ENCODE measurements at regions not wholly inside any gene's neighbourhood (a gene's known extent, or its start where the extent isn't known, plus 50 kb on each side); places are given as distances from the start of the nearest gene placed in this dataset.

DNA sequence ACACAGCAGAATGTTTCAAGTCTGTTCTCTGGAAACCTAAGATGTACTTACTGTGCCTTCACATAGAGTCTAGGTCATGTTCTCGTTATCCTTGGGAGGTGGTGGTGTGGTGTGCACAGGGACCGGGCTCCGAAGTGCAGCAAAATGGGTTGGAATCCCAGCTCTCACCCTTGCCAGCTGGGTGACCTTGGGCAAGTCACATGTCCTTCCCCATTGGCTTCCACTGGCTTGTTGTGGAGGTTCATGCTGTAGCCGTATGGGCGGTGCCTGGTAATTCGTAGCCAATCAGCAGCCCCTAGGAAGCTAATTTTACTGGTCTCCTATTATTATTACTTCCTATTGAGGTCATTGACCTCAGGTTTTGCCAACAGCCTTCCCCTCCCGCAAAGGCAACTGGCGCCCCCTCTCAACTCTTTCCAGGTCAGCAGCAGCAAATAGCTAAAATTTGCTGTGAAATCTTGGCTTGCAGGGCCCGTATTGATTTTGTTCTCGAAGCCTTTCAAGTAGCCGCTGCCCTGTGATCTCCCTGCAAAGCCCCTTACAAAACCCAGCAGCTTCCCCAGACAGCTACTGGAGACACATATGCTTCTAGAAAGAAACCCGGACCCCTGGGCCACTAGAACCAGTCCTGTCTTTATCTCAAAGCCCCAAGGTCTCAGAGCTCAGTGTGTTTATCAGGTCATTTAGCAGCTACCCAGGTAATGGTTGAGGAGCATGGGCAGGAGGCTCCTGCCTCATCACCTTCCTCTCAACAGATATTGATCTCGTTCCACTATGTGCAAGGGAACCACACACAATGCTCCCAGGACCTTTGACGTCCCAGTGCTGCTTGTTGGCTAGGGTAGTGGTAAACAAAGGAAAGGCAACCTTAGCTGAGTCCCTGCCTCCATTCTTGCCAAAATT, 66.5 kb upstream of the SLC1A4 start:
- TF ChIP-seq POLR2A (IDR thresholded peaks at IDR 0.05) (no peak), POLR2AphosphoS5 (IDR thresholded peaks at IDR 0.05) (no peak)
- TF ChIP-seq, protein P1, sequence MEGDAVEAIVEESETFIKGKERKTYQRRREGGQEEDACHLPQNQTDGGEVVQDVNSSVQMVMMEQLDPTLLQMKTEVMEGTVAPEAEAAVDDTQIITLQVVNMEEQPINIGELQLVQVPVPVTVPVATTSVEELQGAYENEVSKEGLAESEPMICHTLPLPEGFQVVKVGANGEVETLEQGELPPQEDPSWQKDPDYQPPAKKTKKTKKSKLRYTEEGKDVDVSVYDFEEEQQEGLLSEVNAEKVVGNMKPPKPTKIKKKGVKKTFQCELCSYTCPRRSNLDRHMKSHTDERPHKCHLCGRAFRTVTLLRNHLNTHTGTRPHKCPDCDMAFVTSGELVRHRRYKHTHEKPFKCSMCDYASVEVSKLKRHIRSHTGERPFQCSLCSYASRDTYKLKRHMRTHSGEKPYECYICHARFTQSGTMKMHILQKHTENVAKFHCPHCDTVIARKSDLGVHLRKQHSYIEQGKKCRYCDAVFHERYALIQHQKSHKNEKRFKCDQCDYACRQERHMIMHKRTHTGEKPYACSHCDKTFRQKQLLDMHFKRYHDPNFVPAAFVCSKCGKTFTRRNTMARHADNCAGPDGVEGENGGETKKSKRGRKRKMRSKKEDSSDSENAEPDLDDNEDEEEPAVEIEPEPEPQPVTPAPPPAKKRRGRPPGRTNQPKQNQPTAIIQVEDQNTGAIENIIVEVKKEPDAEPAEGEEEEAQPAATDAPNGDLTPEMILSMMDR (IDR thresholded peaks at IDR 0.05): no peak

Measured in sigmoid colon (tissue), 4 donors.